ENCODE measurements at regions not wholly inside any gene's neighbourhood (a gene's known extent, or its start where the extent isn't known, plus 50 kb on each side); places are given as distances from the start of the nearest gene placed in this dataset.
"Not testable (repeated sequence)": the region's sequence is repeated elsewhere in the genome, so short reads cannot be mapped to it uniquely, and the experiment has no call there.

DNA sequence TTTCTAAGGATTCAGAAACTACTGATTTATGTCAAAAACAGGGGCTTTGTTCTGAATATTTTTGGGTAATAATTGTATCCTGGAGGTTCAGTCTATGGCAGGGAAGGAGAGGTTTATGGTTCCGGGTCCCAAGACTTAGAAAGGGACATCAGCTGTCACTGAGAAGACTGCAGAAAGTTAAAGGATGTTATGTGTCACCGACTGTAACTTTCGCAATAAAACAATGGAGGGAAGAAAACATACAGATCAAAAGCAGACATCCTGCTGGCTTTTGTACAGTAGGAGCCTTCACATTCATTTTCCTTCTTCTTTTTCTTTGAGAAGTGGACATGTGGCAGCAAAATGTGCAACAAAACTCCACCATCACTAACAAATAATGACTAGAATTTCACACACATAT is 900.7 kb upstream of the SOX11 start:
- in situ Hi-C loops (cut with HindIII; ENCODE audit: low sequenced_read_pairs) = no loop called here

DNA sequence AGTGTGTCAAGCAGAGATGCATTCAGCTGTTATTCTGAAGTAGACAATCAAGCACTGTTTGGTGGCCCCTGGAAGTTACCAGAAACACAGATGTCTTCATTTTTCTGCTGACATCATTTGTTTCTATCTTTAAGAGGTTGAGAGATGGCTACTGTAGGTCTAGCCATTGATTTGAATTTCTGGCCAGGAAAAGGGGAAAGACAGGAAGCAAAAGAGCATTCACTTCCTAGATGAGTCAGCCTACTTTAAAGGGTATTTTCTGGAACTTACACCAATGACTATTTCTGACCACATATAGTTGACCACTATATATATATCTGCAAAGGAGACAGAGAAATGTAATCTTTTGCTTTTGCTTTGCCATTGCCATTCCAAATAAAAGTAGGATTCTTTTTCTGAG is 900.1 kb upstream of the SOX11 start:
- in situ Hi-C loops (cut with HindIII; ENCODE audit: low sequenced_read_pairs) = no loop called here

DNA sequence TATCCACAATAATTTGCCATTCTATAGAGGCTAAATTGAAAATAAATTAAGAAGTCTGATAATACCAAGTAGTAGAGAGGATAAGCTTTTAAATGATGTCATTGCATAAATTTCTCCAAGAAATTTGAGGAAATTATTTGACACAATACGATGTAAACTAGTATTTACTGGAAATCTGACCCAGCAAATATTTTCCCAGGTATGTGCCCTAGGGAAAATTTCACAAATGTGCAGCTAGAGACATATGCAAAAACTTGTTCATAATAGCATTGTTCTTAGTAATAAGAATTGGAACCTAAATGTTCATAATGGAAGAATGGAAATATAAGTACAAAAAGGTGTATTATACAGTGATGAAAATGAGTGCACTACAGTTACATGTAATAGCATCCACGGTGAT is 888.8 kb upstream of the SOX11 start:
- in situ Hi-C loops (cut with HindIII; ENCODE audit: low sequenced_read_pairs) = loop anchor here (5.0 kb wide), 1 partner anchor 49 kb away; no protein-coding TSS in a partner anchor

- in situ Hi-C loops (cut with HindIII; ENCODE audit: low sequenced_read_pairs) = not testable (repeated sequence)
These were observed 878.0 kb upstream of the SOX11 start for GRCh38 chr2:4814137-4814536.

GRCh38 chr2:4827836-4828235 is 864.3 kb upstream of the SOX11 start:
- in situ Hi-C loops (cut with HindIII; ENCODE audit: low sequenced_read_pairs) = no loop called here

DNA sequence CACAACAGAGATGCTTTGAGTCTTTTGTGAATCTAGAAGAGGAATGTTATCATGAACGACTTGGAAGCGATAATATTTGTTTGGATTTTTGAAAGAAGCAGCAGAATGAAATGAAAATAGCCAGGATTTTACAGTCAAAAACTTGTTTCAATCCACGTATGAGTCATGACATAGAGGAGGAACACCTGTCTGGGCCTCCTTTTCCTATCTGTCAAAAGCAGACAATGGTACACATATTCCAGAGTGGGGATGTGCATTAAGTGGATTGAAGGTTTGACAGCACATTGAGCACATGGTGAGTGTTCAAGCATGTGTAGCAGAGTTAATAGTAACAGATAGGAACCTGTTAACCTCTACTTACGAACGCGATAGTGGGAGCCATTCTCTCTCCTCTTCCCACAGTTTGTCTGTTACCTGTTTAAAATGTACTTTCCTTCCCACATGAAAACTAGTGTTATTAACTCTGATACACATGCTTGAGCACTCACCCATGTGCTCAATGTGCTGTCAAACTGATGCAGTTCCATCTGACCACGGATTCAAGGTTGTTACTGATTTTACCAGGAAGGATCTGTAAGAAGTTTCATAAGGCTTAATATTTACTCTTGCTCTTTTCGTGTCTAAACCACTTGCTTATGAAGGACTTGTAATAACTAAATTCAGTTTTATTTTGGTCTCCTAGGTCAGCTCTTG is 863.4 kb upstream of the SOX11 start:
- in situ Hi-C loops (cut with HindIII; ENCODE audit: low sequenced_read_pairs) = no loop called here

GRCh38 chr2:4831751-4832150 is 860.4 kb upstream of the SOX11 start:
- in situ Hi-C loops (cut with HindIII; ENCODE audit: low sequenced_read_pairs) = no loop called here

GRCh38 chr2:4832642-4833041 is 859.5 kb upstream of the SOX11 start:
- in situ Hi-C loops (cut with HindIII; ENCODE audit: low sequenced_read_pairs) = no loop called here

DNA sequence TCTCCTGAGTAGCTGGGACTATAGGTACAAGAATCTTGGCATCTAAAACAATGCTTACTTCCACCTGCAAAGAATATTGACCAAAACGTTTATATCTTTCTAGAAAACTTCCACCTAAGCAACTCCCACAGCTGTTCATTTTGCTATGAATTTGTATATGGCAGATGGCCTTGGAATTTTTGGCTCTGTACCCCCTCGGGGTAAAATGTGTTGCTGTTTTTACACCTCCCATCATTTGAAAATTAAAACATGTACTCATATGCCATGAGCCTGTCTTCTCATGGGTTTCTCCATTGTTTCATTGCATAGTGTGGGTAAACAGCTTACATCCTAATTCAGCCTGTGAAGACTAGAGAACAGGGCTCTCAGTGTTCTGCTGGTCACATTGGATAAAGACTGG is 853.6 kb upstream of the SOX11 start:
- in situ Hi-C loops (cut with HindIII; ENCODE audit: low sequenced_read_pairs) = no loop called here

- in situ Hi-C loops (cut with HindIII; ENCODE audit: low sequenced_read_pairs) = no loop called here
These were observed 851.4 kb upstream of the SOX11 start for GRCh38 chr2:4840791-4841190.

GRCh38 chr2:4844881-4845280 is 847.3 kb upstream of the SOX11 start:
- in situ Hi-C loops (cut with HindIII; ENCODE audit: low sequenced_read_pairs) = no loop called here

DNA sequence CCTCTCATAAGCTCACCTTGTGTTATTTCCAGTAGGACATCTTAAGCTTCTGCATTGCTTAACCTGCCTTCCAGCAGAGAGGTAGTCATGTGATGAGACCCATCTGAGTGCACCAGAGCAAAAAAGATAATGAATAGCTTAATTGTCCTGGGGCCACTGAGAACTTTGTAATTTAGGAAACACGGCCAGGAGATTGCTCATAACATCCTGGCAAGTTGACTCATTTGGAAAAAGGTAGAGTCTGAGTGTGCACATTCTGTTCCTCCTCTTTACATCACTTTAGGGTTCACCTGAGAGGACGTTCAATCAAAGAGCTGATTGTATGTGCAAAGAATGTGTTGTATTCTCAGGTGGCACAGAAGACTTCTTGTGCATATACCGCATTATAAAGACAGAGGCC is 830.2 kb upstream of the SOX11 start:
- in situ Hi-C loops (cut with HindIII; ENCODE audit: low sequenced_read_pairs) = no loop called here

DNA sequence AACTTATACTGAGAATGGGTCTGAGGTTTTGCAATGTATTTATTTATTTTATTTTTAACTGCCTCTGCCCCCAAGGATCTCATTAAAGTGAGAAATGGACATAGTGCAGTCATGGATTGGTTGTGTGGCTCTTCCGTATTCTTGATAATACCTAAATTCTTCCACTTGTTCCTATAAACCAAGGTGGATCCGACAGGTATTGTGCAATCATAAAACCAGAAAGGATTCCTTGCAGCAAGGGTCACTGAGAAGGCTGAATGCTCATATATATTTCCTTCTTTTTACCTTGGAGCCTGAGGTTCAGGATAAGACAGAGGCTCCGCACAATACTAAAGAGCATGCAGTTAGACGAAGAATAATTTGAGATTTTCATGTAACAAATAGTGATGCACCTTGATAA is 826.0 kb upstream of the SOX11 start:
- in situ Hi-C loops (cut with HindIII; ENCODE audit: low sequenced_read_pairs) = no loop called here

DNA sequence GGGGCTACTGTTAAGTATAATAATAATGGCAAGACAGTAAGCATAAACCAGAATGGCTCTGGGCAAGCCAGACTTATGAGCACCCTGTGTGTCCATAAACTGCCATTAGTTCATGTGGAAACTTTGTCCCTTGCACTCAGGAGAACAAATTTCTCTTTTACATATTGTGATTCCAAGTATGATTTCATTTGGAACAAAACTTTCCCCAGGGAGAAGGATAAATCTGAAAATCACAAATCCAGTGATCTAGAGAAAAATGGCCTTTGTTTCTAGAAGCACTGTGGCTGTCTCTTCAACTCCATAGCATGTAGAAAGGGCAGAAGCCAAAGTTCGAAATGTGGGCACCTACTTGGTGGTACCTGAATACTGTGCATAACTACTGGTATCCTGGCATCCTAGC is 823.7 kb upstream of the SOX11 start:
- in situ Hi-C loops (cut with HindIII; ENCODE audit: low sequenced_read_pairs) = no loop called here

DNA sequence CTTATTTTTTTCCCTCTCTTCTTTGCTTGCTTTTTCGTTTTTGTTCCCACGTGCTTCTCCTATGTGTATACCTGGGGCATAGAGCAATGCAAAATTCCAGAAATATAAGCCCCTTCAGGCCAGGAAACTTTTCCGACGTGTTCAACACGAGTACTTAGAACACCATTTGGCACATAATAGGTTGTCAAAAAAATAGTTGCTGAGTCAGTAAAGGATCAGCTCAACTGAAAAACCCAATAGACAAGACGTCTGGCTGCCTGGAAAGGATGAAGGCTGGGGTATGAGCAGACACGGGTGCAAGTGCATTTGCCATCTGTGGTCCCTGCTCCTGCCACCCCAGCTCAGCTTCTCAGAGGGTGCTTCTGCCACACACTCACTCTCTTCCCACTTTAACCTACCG is 823.0 kb upstream of the SOX11 start:
- in situ Hi-C loops (cut with HindIII; ENCODE audit: low sequenced_read_pairs) = no loop called here

DNA sequence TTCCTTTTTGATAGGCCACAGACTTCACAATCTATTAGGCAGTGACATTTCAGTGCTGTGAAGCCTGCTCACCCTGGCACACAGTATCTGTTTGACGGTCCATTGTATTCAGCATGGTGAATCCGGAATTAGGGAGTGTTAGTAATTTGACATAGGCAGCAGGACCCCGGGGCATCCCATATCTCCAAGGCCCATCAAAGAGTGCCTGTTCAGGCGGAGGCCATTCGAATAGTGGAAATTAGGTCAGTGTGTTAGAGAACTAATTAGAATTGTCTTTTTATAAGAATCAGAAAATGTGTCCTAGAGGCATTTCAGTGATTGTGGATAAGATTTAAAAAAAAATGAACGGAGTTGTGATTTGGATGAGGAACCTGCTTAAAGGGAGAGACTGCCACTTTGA is 818.8 kb upstream of the SOX11 start:
- in situ Hi-C loops (cut with HindIII; ENCODE audit: low sequenced_read_pairs) = no loop called here

GRCh38 chr2:4873876-4874593 is 818.1 kb upstream of the SOX11 start:
- in situ Hi-C loops (cut with HindIII; ENCODE audit: low sequenced_read_pairs) = no loop called here

GRCh38 chr2:4882421-4882820 is 809.8 kb upstream of the SOX11 start:
- in situ Hi-C loops (cut with HindIII; ENCODE audit: low sequenced_read_pairs) = no loop called here

DNA sequence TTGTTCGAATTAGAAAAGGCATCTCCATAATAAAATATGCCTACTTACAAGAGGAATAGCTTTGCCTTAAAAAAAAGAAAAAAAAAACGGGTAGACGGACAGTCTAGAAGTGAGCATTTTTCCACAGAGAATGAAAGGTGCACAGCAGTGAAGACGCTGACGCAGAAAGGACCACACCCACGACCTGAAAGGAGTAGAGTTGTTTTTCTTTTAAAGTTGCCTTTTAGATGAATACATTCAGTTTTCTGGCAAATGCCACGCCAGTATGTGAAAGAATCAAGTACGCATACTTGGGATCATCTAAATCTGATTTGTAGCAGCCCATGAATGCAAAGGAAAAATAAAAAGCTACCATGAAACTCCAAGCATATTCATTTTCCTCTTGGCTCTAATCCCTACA is 809.2 kb upstream of the SOX11 start:
- in situ Hi-C loops (cut with HindIII; ENCODE audit: low sequenced_read_pairs) = no loop called here

GRCh38 chr2:4883375-4883774 is 808.8 kb upstream of the SOX11 start:
- in situ Hi-C loops (cut with HindIII; ENCODE audit: low sequenced_read_pairs) = no loop called here

- in situ Hi-C loops (cut with HindIII; ENCODE audit: low sequenced_read_pairs) = no loop called here
These were observed 808.0 kb upstream of the SOX11 start for GRCh38 chr2:4884117-4884571.

- in situ Hi-C loops (cut with HindIII; ENCODE audit: low sequenced_read_pairs) = no loop called here
These were observed 800.8 kb upstream of the SOX11 start for GRCh38 chr2:4891394-4891793.

- in situ Hi-C loops (cut with HindIII; ENCODE audit: low sequenced_read_pairs) = no loop called here
These were observed 796.8 kb upstream of the SOX11 start for GRCh38 chr2:4895371-4895770.

Data from endothelial cell of hepatic sinusoid (primary cell).